Esophagus muscularis mucosa (tissue), 4 donors: ENCODE measurements at regions not wholly inside any gene's neighbourhood (a gene's known extent, or its start where the extent isn't known, plus 50 kb on each side); places are given as distances from the start of the nearest gene placed in this dataset.

Experiments
- CTCF ChIP-seq, 3 experiments: fragments of 200-600 bp in 2 of 3; fragments of 450-650 bp in 1 of 3; sonication (generic) in 2 of 3; IDR thresholded peaks; one replicate each; pipeline ENCODE4 v1.5.1; 2017 to 2019; ENCODE audit warnings: antibody characterized with exemption in 3 of 3, mild to moderate bottlenecking in 2 of 3, moderate library complexity in 1 of 3
- EP300 ChIP-seq: sonication (generic); formaldehyde crosslinking; IDR thresholded peaks from one replicate; pipeline ENCODE4 v1.6.1; 2017; ENCODE audit warnings: antibody characterized with exemption
- POLR2AphosphoS5 ChIP-seq, 2 donors: sonication (generic); formaldehyde crosslinking; IDR thresholded peaks; one replicate each; pipeline ENCODE4 v1.6.1; 2017; ENCODE audit warnings: antibody characterized with exemption in 2 of 2

GRCh38 chr18:78603102-78603983 is 376.3 kb upstream of the SALL3 start:
- TF ChIP-seq CTCF (IDR thresholded peaks at IDR 0.05) (no peak), POLR2AphosphoS5 (IDR thresholded peaks at IDR 0.05) (no peak), EP300 (no peak)
